HG02571 (cell line): ENCODE measurements at regions not wholly inside any gene's neighbourhood (a gene's known extent, or its start where the extent isn't known, plus 50 kb on each side); places are given as distances from the start of the nearest gene placed in this dataset.
"Not testable (repeated sequence)": the region's sequence is repeated elsewhere in the genome, so short reads cannot be mapped to it uniquely, and the experiment has no call there.

Source experiments
- ATAC-seq: cut with Tn5 transposase; IDR thresholded peaks from one replicate; pipeline ENCODE4 v1.9.1; 2021; ENCODE audit warnings: mild to moderate bottlenecking, moderate library complexity; ENCODE audit not compliant: unreplicated experiment

- no peak for ATAC-seq
Measured at GRCh38 chr7:91564101-91564500, 299.9 kb downstream of the FZD1 start.

GRCh38 chr7:91564541-91564940 lies 300.3 kb downstream of the FZD1 start:
- ATAC-seq, result no peak

GRCh38 chr7:91565499-91566401 lies 301.5 kb downstream of the FZD1 start:
- ATAC-seq, result no peak

- no peak for ATAC-seq
Measured at GRCh38 chr7:91566402-91566732, 302.1 kb downstream of the FZD1 start.

GRCh38 chr7:91567081-91568012 lies 303.1 kb downstream of the FZD1 start:
- ATAC-seq, result no peak

GRCh38 chr7:91568138-91568537 lies 303.9 kb downstream of the FZD1 start:
- ATAC-seq, result no peak

- no peak for ATAC-seq
Measured at GRCh38 chr7:91569728-91570457, 305.7 kb downstream of the FZD1 start.

- ATAC-seq, result no peak
Measured at GRCh38 chr7:91570560-91570959, 306.3 kb downstream of the FZD1 start.

- no peak for ATAC-seq
Measured at GRCh38 chr7:91571601-91572000, 307.4 kb downstream of the FZD1 start.

GRCh38 chr7:91573405-91573804 lies 307.1 kb downstream of the MTERF1 start:
- no peak for ATAC-seq

- not testable (repeated sequence) for ATAC-seq
Measured at GRCh38 chr7:91576459-91576858, 304.0 kb downstream of the MTERF1 start.

GRCh38 chr7:91579837-91580236 lies 300.7 kb downstream of the MTERF1 start:
- ATAC-seq, result no peak

- ATAC-seq, result no peak
Measured at GRCh38 chr7:91582799-91583477, 297.6 kb downstream of the MTERF1 start.

- ATAC-seq, result no peak
Measured at GRCh38 chr7:91596287-91596686, 284.2 kb downstream of the MTERF1 start.

GRCh38 chr7:91598791-91599190 lies 281.7 kb downstream of the MTERF1 start:
- ATAC-seq, result no peak

- no peak for ATAC-seq
Measured at GRCh38 chr7:91600112-91600511, 280.4 kb downstream of the MTERF1 start.

GRCh38 chr7:91603707-91604106 lies 276.8 kb downstream of the MTERF1 start:
- ATAC-seq, result no peak

GRCh38 chr7:91608606-91609005 lies 271.9 kb downstream of the MTERF1 start:
- ATAC-seq, result no peak

GRCh38 chr7:91609525-91609924 lies 271.0 kb downstream of the MTERF1 start:
- no peak for ATAC-seq

- ATAC-seq, result no peak
Measured at GRCh38 chr7:91614431-91614830, 266.1 kb downstream of the MTERF1 start.
